Sciatic nerve (tissue), 2 donors: ENCODE measurements at regions not wholly inside any gene's neighbourhood (a gene's known extent, or its start where the extent isn't known, plus 50 kb on each side); places are given as distances from the start of the nearest gene placed in this dataset.

Experiments
- ATAC-seq: fragments of 200-7000 bp; cut with Tn5 transposase; one replicate; pipeline ENCODE4 v1.9.1; 2020; ENCODE audit warnings: mild to moderate bottlenecking, moderate library complexity
- DNase-seq: peaks from one replicate; pipeline ENCODE4 v3.0.0-alpha.2; 2020; ENCODE audit warnings: low spot score
- intact Hi-C: fragments of 100-400 bp; cut with DNase I; formaldehyde crosslinking; loops from one replicate; pipeline ENCODE4 v1.14.2; 2022
- donor health status: DM: no; HTN: no; CAD: no.
- donor health status: DM: no; HTN: no; CAD: no.

DNA sequence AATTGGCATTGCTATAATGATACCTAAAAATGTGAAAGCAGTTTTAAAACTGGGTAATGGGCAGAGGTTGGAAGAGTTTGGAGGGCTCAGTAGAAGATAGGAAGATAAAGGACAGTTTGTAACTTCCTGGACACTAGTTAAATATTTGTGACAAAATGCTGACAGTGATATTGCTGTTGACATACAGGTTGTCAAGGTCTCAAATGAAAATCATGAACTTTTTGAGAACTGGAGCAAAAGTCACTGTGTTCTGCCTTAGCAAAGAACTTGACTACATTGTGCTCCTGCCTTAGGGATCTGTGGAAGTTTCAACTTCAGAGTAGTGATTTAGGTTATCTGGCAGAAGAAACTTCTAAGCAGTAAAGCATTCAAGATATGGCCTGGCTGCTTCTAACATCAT lies 113.7 kb upstream of the CD96 start:
- intact Hi-C loops = no loop called here
- no peak for ATAC-seq
- DNase-seq = no peak

DNA sequence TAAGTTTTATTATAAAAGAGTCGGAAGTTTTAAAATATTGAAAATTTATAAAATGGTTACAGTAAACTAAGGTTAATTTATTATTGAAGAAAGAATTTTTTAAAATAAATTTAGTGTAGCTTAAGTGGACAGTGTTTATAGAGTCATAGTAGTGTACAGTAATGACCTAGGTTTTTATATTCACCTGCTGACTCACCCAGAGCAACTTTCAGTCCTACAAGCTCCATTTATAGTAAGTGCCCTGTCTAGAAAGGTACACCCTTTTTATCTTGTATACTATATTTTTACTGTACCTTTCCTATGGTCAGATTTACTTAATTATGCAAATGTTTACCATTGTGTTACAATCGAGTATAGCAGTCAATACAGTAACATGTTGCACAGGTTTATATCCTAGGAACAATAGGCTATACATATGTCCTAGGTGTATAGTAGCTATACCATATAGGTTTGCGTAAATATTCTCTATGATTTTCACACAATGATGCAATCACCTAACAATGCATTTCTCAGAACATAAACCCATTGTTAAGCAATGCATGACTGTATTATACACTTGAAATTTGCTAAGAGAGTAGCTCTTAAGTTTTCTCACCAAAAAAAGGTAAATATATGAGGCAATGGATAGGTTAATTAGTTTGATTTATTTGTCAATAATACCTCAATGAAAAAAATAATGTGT lies 106.9 kb upstream of the CD96 start:
- ATAC-seq (no peak), DNase-seq (no peak)
- intact Hi-C loops = no loop called here

- ATAC-seq = no peak
- intact Hi-C loops = no loop called here
- no peak for DNase-seq
Measured at GRCh38 chr3:111438283-111438682, 103.7 kb upstream of the CD96 start.

GRCh38 chr3:111454551-111454950 lies 87.4 kb upstream of the CD96 start:
- intact Hi-C loops = no loop called here
- DNase-seq = no peak
- ATAC-seq = no peak

- DNase-seq (no peak), ATAC-seq (no peak)
- intact Hi-C loops = no loop called here
Measured at GRCh38 chr3:111465081-111465670, 76.8 kb upstream of the CD96 start.

DNA sequence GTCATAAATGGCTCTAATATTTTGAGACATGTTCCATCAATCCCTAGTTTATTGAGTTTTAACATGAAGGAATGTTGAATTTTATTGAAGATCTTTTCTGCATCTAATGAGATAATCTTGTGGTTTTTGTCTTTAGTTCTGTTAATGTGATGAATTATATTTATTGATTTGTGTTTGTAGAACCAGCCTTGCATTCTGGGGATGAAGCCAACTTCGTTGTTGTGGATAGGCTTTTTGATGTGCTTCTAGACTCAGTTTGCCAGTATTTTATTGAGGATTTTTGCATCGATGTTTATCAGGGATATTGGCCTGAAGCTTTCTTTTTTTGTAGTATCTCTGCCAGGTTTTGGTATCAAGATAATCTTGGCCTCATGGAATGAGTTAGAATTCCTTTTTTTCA lies 72.0 kb upstream of the CD96 start:
- intact Hi-C loops = no loop called here
- no peak for DNase-seq
- no peak for ATAC-seq

- ATAC-seq (no peak), DNase-seq (no peak)
- intact Hi-C loops = no loop called here
Measured at GRCh38 chr3:111471831-111472230, 70.2 kb upstream of the CD96 start.

- intact Hi-C loops = no loop called here
- ATAC-seq = no peak
- no peak for DNase-seq
Measured at GRCh38 chr3:111472556-111472955, 69.4 kb upstream of the CD96 start.

DNA sequence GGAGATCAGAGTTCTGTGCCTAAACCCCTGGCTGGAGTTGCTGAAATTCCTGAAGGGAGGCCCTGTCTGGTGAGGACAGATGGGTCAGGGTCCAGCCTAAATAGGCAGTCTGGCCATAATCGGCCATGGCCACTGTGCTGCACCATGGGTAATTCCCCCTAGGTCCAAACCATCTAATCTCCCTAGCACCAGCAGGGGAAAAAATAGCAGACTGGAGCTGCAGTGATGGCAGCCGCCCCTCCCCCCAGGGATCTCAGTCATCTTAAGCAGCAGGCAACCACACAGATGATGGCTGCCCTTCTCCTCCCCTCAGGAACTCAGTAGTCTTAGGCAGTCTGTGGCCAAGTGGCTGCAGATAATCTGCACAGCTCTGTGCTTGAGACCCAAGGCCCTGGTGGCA lies 68.4 kb upstream of the CD96 start:
- DNase-seq (no peak), ATAC-seq (no peak)
- intact Hi-C loops = no loop called here

- DNase-seq = no peak
- intact Hi-C loops = no loop called here
- ATAC-seq = no peak
Measured at GRCh38 chr3:111476701-111477100, 65.3 kb upstream of the CD96 start.

GRCh38 chr3:111480091-111480490 lies 61.9 kb upstream of the CD96 start:
- ATAC-seq = no peak
- no peak for DNase-seq
- intact Hi-C loops = no loop called here

DNA sequence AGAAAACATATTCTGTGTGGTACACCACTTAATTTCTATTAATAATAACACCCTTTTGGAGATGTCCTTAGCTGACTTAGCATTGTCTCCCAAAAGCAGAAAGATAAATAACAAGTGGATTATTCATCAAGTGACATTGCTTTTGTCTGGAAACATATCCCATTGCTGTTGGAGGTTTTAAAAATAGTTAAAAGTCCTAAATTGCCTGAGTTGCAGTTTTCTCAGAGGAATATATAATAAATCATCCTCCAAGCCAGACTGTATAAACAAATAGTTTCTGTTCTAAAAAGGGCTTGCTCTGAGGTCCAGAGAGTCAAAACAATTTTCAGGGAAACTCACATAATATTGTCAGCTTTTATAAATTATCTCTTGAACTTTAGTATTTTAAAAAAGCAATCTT lies 60.4 kb upstream of the CD96 start:
- ATAC-seq (no peak), DNase-seq (no peak)
- intact Hi-C loops = no loop called here

- ATAC-seq = no peak
- no peak for DNase-seq
- intact Hi-C loops = no loop called here
Measured at GRCh38 chr3:111482574-111482973, 59.4 kb upstream of the CD96 start.

GRCh38 chr3:111485086-111485485 lies 56.9 kb upstream of the CD96 start:
- DNase-seq (no peak), ATAC-seq (no peak)
- intact Hi-C loops = no loop called here
